NCI-H748 (cell line): ENCODE measurements at regions not wholly inside any gene's neighbourhood (a gene's known extent, or its start where the extent isn't known, plus 50 kb on each side); places are given as distances from the start of the nearest gene placed in this dataset.

Experiments
- DNase-seq: peaks from one replicate; lab custom pipeline; 2025; ENCODE audit not compliant: unreplicated experiment; lab: John Stamatoyannopoulos, UW

GRCh38 chr2:14540015-14540414 lies 92.5 kb upstream of the LRATD1 start:
- no peak for DNase-seq

DNA sequence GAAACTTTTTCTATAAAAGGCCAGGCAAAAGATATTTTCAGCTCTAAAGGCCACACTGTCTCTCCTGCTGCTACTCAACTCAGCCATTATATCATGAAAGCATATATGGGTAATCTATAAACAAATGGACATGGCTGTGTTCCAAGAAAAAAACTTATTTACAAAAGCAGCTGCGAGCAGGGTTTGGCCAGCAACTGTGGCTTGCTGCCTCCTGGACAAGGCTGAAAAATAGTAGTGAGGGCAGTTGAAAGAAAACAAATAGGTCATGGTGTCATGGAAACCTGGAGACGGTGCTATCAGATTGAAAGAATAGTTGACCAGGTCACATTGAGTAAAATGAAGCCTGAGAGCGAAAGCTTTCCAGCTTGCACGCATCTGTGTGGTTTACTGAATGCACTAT lies 89.2 kb upstream of the LRATD1 start:
- DNase-seq, result peak; percentile 93

GRCh38 chr2:14544247-14544646 lies 88.3 kb upstream of the LRATD1 start:
- DNase-seq, result no peak

- no peak for DNase-seq
Observed at GRCh38 chr2:14547830-14548229, 84.7 kb upstream of the LRATD1 start.

- DNase-seq, result no peak
Observed at GRCh38 chr2:14550658-14551057, 81.9 kb upstream of the LRATD1 start.

DNA sequence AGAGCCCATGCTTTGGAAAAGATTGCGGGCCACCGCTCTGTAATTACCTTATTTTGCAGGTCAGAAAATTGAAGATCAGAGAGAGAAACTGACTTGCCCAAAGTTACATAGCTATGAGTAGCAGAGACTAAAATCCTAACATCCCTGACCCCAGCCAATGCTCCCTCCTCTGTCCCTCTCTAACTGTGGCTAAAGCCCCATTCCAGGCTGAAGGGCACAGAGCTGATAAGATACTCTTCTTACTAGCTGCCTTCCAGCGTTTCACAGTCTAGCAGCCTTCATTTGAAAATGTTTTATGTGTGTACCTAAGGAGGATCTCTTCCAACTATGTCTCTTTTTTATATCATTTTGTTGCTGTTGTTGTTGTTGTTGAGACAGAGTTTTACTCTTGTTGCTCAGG lies 81.4 kb upstream of the LRATD1 start:
- DNase-seq, result no peak

GRCh38 chr2:14552286-14552685 lies 80.2 kb upstream of the LRATD1 start:
- no peak for DNase-seq

GRCh38 chr2:14552818-14553217 lies 79.7 kb upstream of the LRATD1 start:
- DNase-seq, result no peak

- no peak for DNase-seq
Observed at GRCh38 chr2:14554849-14555545, 77.5 kb upstream of the LRATD1 start.

DNA sequence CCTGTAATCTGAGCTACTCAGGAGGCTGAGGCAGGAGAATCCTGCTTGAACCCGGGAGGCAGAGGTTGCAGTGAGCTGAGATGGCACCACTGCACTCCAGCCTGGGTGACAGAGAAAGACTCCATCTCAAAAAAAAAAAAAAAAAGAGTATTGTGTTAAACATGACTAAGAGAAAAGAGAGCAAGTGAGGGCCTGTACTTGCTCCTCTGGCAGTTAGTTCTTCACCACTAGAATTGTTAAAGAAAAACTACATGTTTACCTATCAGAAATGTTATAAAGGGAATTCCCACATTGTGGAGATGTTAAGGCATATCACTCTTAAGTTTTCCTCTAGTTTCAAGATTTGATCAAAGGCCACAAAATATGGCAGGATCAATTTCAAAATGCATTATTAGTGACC lies 75.4 kb upstream of the LRATD1 start:
- DNase-seq, result no peak

DNA sequence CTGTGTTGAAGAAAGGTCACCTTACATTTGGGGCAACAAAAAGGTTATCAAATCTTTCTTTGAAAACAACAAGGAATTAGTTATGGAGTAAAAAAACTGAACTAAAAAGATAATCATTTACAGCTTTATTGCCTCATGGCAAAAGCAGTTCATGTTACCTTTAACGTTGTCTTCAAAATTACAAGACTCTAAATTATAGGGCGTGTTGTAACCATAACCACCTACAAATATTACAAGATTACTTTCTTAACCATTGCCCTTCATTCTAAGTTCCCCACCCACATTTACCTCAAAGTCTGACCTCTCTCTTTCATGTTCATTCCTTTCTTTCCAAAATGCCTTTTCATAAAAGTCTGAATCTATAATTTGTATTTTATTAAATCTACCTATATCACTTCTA lies 74.6 kb upstream of the LRATD1 start:
- DNase-seq, result no peak

DNA sequence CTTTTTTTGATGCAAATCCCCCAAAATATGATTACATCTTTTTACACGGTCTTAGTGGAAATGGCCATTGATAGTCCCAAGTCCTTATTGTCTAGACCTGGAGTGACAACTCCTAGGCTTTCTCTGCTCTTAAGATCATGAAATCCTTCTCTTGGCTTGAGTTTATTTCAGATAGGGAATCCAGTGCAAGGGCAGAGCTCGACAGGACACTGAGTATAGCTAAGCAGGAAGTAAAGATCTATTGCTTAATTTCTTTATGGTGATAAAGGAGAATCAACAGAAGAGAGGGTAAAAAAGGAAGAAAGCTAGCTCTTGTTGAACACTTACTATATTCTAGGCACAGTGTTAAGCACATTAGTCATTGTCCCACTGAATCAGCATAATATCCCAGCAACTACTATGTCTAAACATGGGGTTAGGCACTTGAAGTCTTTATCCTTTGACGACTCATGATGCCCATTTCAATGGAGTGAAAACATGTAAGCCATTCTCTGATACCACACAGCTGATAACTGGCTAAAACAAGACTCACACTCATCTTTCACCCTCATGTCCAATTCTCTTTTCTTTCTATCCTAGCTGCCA lies 74.1 kb upstream of the LRATD1 start:
- no peak for DNase-seq

DNA sequence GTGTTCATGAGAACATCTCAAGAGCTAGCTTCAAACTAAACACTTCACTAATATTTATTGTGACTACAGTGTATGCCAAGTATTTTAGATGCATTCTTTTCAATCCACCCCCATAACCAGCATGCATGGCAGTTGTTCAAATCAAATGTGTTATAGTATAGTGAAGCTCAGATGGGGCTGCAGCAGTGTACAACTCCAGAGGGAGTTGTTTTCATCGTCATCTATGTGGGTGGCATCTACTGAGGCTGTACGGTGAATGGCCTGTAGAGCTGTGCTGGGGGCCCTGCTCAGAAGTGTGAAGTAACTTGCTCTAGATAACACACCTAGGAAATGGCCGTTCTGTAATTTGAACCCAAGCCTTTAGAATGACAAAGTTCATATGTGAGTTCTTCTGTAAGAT lies 71.8 kb upstream of the LRATD1 start:
- no peak for DNase-seq

- DNase-seq, result no peak
Observed at GRCh38 chr2:14563324-14563723, 69.2 kb upstream of the LRATD1 start.

- DNase-seq, result no peak
Observed at GRCh38 chr2:14565666-14566065, 66.9 kb upstream of the LRATD1 start.

DNA sequence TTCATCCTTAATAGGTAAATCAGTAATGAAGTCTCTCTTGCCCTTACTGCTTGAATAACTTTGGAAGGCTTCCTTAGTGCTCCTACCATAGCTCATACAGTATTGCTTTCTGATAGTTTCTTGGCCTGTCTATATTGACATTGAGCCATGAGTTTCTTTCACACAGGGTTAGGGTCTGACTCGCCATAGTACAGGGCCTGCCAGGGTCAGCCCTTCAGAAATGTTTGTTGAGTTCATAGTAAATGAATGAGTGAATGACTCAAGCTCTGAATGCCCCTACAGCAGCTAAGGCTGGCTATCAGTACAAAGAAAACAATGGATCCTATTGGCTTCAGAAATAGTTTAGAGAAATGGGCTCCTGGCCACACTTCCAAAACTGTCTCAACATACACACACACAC lies 65.0 kb upstream of the LRATD1 start:
- no peak for DNase-seq

GRCh38 chr2:14569294-14569693 lies 63.2 kb upstream of the LRATD1 start:
- no peak for DNase-seq

DNA sequence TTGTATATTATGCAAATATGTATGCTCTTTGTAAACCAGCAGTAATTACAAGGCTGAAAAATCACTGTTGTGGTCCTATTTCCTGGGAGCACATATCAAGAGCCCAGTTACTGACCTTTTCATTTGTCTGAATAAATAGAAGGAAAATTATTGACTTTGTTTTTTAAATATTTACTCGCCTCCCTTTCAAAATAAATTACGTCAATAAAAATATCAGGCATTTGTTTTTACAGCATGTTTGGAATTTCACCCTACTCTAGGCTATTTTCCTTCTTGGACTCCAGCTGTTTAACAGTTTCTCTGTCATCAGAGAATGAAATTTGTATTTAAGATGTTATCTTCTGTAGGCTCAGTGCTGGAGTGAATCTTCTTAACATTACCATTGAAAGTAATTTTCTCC lies 59.9 kb upstream of the LRATD1 start:
- peak; percentile 8 for DNase-seq

- peak; percentile 6 for DNase-seq
Observed at GRCh38 chr2:14577843-14578242, 54.7 kb upstream of the LRATD1 start.
